ENCODE measurements at regions not wholly inside any gene's neighbourhood (a gene's known extent, or its start where the extent isn't known, plus 50 kb on each side); places are given as distances from the start of the nearest gene placed in this dataset.
"Not testable (repeated sequence)": the region's sequence is repeated elsewhere in the genome, so short reads cannot be mapped to it uniquely, and the experiment has no call there.

GRCh38 chr11:25485315-25485714 lies 846.6 kb upstream of the ANO3 start:
- no peak for DNase-seq (ENCODE audit: extremely low spot score, unreplicated experiment)
- no peaks in the 10 kb centered on the region for H3K27me3 Mint-ChIP-seq
- H3K36me3 Mint-ChIP-seq, result no peaks in the 10 kb centered on the region
- no peaks in the 10 kb centered on the region for H3K9me3 Mint-ChIP-seq
- no peak overlapping the region for H3K4me3 Mint-ChIP-seq
- no peak overlapping the region for H3K27ac Mint-ChIP-seq
- no peaks in the 10 kb centered on the region for H3K4me1 Mint-ChIP-seq (ENCODE audit: unreplicated experiment)
- TF ChIP-seq, protein P1, sequence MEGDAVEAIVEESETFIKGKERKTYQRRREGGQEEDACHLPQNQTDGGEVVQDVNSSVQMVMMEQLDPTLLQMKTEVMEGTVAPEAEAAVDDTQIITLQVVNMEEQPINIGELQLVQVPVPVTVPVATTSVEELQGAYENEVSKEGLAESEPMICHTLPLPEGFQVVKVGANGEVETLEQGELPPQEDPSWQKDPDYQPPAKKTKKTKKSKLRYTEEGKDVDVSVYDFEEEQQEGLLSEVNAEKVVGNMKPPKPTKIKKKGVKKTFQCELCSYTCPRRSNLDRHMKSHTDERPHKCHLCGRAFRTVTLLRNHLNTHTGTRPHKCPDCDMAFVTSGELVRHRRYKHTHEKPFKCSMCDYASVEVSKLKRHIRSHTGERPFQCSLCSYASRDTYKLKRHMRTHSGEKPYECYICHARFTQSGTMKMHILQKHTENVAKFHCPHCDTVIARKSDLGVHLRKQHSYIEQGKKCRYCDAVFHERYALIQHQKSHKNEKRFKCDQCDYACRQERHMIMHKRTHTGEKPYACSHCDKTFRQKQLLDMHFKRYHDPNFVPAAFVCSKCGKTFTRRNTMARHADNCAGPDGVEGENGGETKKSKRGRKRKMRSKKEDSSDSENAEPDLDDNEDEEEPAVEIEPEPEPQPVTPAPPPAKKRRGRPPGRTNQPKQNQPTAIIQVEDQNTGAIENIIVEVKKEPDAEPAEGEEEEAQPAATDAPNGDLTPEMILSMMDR (conservative IDR thresholded peaks at IDR 0.05), result no peak

DNA sequence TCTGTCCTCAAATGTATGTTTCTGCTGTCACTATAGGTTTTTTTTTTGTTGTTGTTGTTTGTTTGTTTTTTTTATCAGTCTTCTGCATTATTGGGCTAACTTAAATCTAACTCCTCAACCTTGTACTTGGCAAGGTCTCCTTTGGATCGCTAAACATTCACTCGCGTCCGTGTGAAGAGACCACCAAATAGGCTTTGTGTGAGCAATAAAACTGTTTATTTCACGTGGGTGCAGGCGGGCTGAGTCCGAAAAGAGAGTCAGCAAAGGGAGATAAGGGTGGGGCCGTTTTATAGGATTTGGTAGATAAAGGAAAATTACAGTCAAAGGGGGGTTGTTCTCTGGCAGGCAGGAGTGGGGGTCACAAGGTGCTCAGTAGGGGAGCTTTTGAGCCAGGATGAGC lies 845.6 kb upstream of the ANO3 start:
- H3K27ac Mint-ChIP-seq; H3K9me3 Mint-ChIP-seq; DNase-seq (ENCODE audit: extremely low spot score, unreplicated experiment); H3K27me3 Mint-ChIP-seq; H3K4me3 Mint-ChIP-seq; H3K4me1 Mint-ChIP-seq (ENCODE audit: unreplicated experiment); H3K36me3 Mint-ChIP-seq: not testable (repeated sequence)

GRCh38 chr11:25488176-25488575 lies 843.8 kb upstream of the ANO3 start:
- not testable (repeated sequence) for DNase-seq (ENCODE audit: extremely low spot score, unreplicated experiment); H3K9me3 Mint-ChIP-seq; H3K27me3 Mint-ChIP-seq; H3K4me3 Mint-ChIP-seq; H3K36me3 Mint-ChIP-seq; H3K4me1 Mint-ChIP-seq (ENCODE audit: unreplicated experiment); H3K27ac Mint-ChIP-seq

DNA sequence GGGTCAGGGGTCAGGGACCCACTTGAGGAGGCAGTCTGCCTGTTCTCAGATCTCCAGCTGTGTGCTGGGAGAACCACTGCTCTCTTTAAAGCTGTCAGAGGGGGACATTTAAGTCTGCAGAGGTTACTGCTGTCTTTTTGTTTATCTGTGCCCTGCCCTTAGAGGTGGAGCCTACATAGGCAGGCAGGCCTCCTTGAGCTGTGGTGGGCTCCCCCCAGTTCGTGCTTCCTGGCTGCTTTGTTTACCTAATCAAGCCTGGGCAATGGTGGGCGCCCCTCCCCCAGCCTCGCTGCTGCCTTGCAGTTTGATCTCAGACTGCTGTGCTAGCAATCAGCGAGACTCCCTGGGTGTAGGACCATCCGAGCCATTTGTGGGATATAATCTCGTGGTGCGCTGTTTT lies 830.5 kb upstream of the ANO3 start:
- H3K27me3 Mint-ChIP-seq; DNase-seq (ENCODE audit: extremely low spot score, unreplicated experiment); H3K9me3 Mint-ChIP-seq; H3K36me3 Mint-ChIP-seq; H3K27ac Mint-ChIP-seq; H3K4me1 Mint-ChIP-seq (ENCODE audit: unreplicated experiment); H3K4me3 Mint-ChIP-seq: not testable (repeated sequence)

DNA sequence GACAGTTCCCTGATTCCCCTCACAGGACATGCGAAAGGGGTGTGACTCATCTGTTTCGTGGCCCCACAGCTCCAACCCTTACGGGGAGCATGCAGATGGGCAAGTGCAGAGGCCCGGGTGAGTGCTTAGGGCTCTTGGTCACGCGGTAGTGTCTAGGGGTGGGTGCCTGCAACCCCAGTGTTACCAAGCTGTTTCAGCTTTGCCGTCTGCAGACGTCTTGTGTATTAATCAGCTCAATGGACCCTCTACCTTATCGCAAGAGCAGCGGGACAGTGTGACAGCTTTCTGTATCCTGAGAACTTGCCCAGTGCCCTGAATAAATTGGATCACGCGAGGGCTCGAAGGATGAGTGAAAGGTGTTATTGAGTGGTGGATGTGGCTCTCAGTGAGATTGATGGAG lies 816.4 kb upstream of the ANO3 start:
- H3K36me3 Mint-ChIP-seq, result no peaks in the 10 kb centered on the region

GRCh38 chr11:25520459-25520858 lies 811.5 kb upstream of the ANO3 start:
- Mint-ChIP-seq H3K4me1 (ENCODE audit: unreplicated experiment) (no peaks in the 10 kb centered on the region), H3K27me3 (no peaks in the 10 kb centered on the region), H3K9me3 (no peaks in the 10 kb centered on the region), H3K27ac (no peak overlapping the region), H3K36me3 (no peaks in the 10 kb centered on the region), H3K4me3 (no peak overlapping the region)
- no peak for DNase-seq (ENCODE audit: extremely low spot score, unreplicated experiment)
- TF ChIP-seq, protein P1 (conservative IDR thresholded peaks at IDR 0.05), result no peak

More for the DNA sequence above, 816.4 kb upstream of the ANO3 start:
- TF ChIP-seq, protein P1 (conservative IDR thresholded peaks at IDR 0.05), result no peak
- no peak overlapping the region for H3K4me3 Mint-ChIP-seq
- no peaks in the 10 kb centered on the region for H3K4me1 Mint-ChIP-seq (ENCODE audit: unreplicated experiment)
- H3K27me3 Mint-ChIP-seq, result no peaks in the 10 kb centered on the region
- peaks cover 7% of the 10 kb centered on the region for H3K9me3 Mint-ChIP-seq
- no peak for DNase-seq (ENCODE audit: extremely low spot score, unreplicated experiment)
- no peak overlapping the region for H3K27ac Mint-ChIP-seq

DNA sequence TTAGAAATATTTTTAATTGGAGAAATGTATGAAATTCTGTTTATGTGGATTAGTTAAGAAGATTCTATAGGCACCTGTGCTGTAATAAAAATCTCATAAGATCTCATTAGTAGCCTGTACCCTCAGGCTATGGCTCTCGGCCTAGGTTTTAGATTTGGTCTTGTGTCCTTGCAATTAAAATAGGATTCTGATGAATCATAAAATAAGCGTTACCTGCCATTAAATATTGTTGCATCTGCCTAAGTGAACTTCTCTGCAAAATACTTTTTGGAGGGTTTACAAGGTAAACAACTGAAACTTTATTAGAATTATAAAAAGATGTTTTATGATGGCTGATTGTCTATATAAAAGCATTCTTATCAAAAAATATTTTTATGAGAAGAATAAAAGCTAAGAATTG lies 804.1 kb upstream of the ANO3 start:
- no peak overlapping the region for H3K4me3 Mint-ChIP-seq
- TF ChIP-seq, protein P1 (conservative IDR thresholded peaks at IDR 0.05), result no peak
- H3K4me1 Mint-ChIP-seq (ENCODE audit: unreplicated experiment), result no peaks in the 10 kb centered on the region
- no peaks in the 10 kb centered on the region for H3K27me3 Mint-ChIP-seq
- DNase-seq (ENCODE audit: extremely low spot score, unreplicated experiment), result no peak
- no peak overlapping the region for H3K27ac Mint-ChIP-seq
- no peaks in the 10 kb centered on the region for H3K36me3 Mint-ChIP-seq
- no peaks in the 10 kb centered on the region for H3K9me3 Mint-ChIP-seq

Data from type B pancreatic cell (in vitro differentiated cells).